Endothelial cell of umbilical vein (primary cell): ENCODE measurements at regions not wholly inside any gene's neighbourhood (a gene's known extent, or its start where the extent isn't known, plus 50 kb on each side); places are given as distances from the start of the nearest gene placed in this dataset.

Experiments
- BruUV-seq: library from RNA; stranded (reverse); fragments of 400-500 nt; replicated peaks from 2 replicates; lab custom pipeline; 2021; lab: Mats Ljungman, UMichigan
- CTCF ChIA-PET: fragments of 300-600, 350-600 bp; sonication (Branson Sonifier 250); formaldehyde crosslinking; loops from one replicate; lab custom pipeline; 2021; ENCODE audit warnings: antibody characterized with exemption, inconsistent platforms; lab: Charles Lee
- POLR2A ChIA-PET: fragments of 300-600, 350-600 bp; sonication (Branson Sonifier 250); formaldehyde crosslinking; loops from one replicate; lab custom pipeline; 2021; ENCODE audit warnings: antibody characterized with exemption, inconsistent platforms; lab: Charles Lee
- DNase-seq: peaks from one replicate; pipeline ENCODE4 v3.0.0-alpha.2; 2011; ENCODE audit warnings: low read depth, low spot score
- FAIRE-seq: peaks from 2 replicates; lab custom pipeline; 2011; peaks lifted over from hg19 to GRCh38; lab: Jason Lieb, UNC
- H2AFZ ChIP-seq: 2 replicates; pipeline ENCODE4 v1.6.0; 2012; ENCODE audit warnings: low read depth, low read length, control low read depth, inconsistent platforms
- H3K27ac ChIP-seq: 2 replicates; pipeline ENCODE4 v1.5.1; 2011; ENCODE audit warnings: low read depth, mild to moderate bottlenecking, control low read depth, low read length, moderate library complexity; ENCODE audit not compliant: insufficient read depth
- H3K27me3 ChIP-seq, 2 experiments: 2 replicates each; pipeline versions ENCODE4 v1.6.0 to v1.6.1; 2011; ENCODE audit warnings: low read length in 2 of 2, mixed read lengths in 1 of 2; ENCODE audit not compliant: control insufficient read depth in 2 of 2, insufficient read depth in 2 of 2
- H3K36me3 ChIP-seq, 2 experiments: 2 replicates in 1 of 2; 3 replicates in 1 of 2; pipeline ENCODE4 v1.5.1; 2011; ENCODE audit warnings: low read length in 2 of 2, mild to moderate bottlenecking in 1 of 2, moderate library complexity in 1 of 2; ENCODE audit not compliant: control insufficient read depth in 2 of 2, insufficient read depth in 2 of 2; ENCODE audit errors: extremely low read depth in 1 of 2
- H3K4me1 ChIP-seq: 3 replicates; pipeline ENCODE4 v1.5.1; 2011; ENCODE audit warnings: mild to moderate bottlenecking, low read length; ENCODE audit not compliant: control insufficient read depth, insufficient read depth; ENCODE audit errors: extremely low read depth
- H3K4me2 ChIP-seq: 2 replicates; pipeline ENCODE4 v1.6.1; 2011; ENCODE audit warnings: low read length, control low read depth, mixed read lengths; ENCODE audit not compliant: insufficient read depth
- H3K4me3 ChIP-seq, 3 experiments: fragments of 200-600 bp in 1 of 3; sonication (generic), shearing (Covaris generic) in 1 of 3; replicated peaks in 1 of 3; 2 replicates each; pipeline ENCODE4 v1.5.1; 2011 to 2016; ENCODE audit warnings: control low read depth in 3 of 3, low read length in 3 of 3, mild to moderate bottlenecking in 2 of 3, inconsistent platforms in 1 of 3, low read depth in 1 of 3, moderate library complexity in 1 of 3; ENCODE audit not compliant: insufficient read depth in 1 of 3
- H3K79me2 ChIP-seq: 2 replicates; pipeline ENCODE4 v1.6.0; 2012; ENCODE audit warnings: low read length, inconsistent platforms; ENCODE audit not compliant: control insufficient read depth, insufficient read depth
- H3K9ac ChIP-seq: replicated peaks from 2 replicates; pipeline ENCODE3; 2011; ENCODE audit warnings: low read length, control low read depth; ENCODE audit not compliant: insufficient read depth; ENCODE audit errors: extremely low read depth
- H3K9me1 ChIP-seq: replicated peaks from 3 replicates; pipeline ENCODE4 v1.6.0; 2011; ENCODE audit warnings: mild to moderate bottlenecking, low read length; ENCODE audit not compliant: control insufficient read depth, insufficient read depth; ENCODE audit errors: extremely low read depth
- H3K9me3 ChIP-seq: replicated peaks from 2 replicates; pipeline ENCODE4 v1.5.1; 2012; ENCODE audit warnings: low read length, inconsistent platforms; ENCODE audit not compliant: control insufficient read depth, insufficient read depth
- H4K20me1 ChIP-seq: replicated peaks from 2 replicates; pipeline ENCODE3; 2011; ENCODE audit warnings: mild to moderate bottlenecking, low read length; ENCODE audit not compliant: control insufficient read depth, insufficient read depth; ENCODE audit errors: extremely low read depth
- CTCF ChIP-seq, 2 donors: IDR thresholded peaks; 1 replicate in 1 of 2; 2 replicates in 1 of 2; pipeline ENCODE4 v1.5.1; 2011; ENCODE audit warnings: low read length in 2 of 2, mild to moderate bottlenecking in 2 of 2, moderate library complexity in 2 of 2, control low read depth in 1 of 2, inconsistent platforms in 1 of 2, low read depth in 1 of 2; ENCODE audit not compliant: insufficient read depth in 1 of 2; ENCODE audit errors: extremely low read depth in 1 of 2
- EZH2 ChIP-seq: IDR thresholded peaks from 2 replicates; pipeline ENCODE4 v1.6.1; 2012; ENCODE audit warnings: borderline replicate concordance, low read depth, mild to moderate bottlenecking, moderate library complexity, low read length, inconsistent platforms; ENCODE audit not compliant: severe bottlenecking
- FOS ChIP-seq: IDR thresholded peaks from 2 replicates; pipeline ENCODE4 v1.6.1; 2011; ENCODE audit warnings: mild to moderate bottlenecking, low read length, moderate library complexity, borderline replicate concordance; ENCODE audit not compliant: insufficient read depth
- GATA2 ChIP-seq: IDR thresholded peaks from 2 replicates; pipeline ENCODE4 v1.7.0; 2011; ENCODE audit warnings: low read depth, mild to moderate bottlenecking, moderate library complexity, mixed read lengths, low read length; ENCODE audit not compliant: insufficient read length, insufficient read depth
- JUN ChIP-seq: IDR thresholded peaks from 2 replicates; pipeline ENCODE4 v1.6.1; 2011; ENCODE audit warnings: borderline replicate concordance, low read depth; ENCODE audit not compliant: insufficient read length, insufficient read depth
- MYC ChIP-seq: IDR thresholded peaks from one replicate; pipeline ENCODE4 v1.6.1; 2011; ENCODE audit warnings: mild to moderate bottlenecking, low read depth, low read length
- POLR2A ChIP-seq: IDR thresholded peaks from 2 replicates; pipeline ENCODE4 v1.6.1; 2012; ENCODE audit warnings: low read depth, mild to moderate bottlenecking, control low read depth, low read length
- POLR2AphosphoS5 ChIP-seq: IDR thresholded peaks from 2 replicates; pipeline ENCODE4 v1.6.1; 2012; ENCODE audit warnings: low read depth, mild to moderate bottlenecking, control low read depth, low read length, moderate library complexity; ENCODE audit not compliant: insufficient read depth
- dilution Hi-C: fragments of 300-500 bp; cut with MboI; formaldehyde crosslinking; loops from one replicate; pipeline ENCODE4 v1.15.0; 2019; ENCODE audit warnings: low sequenced_read_pairs; ENCODE audit not compliant: extremely low pct_ligation_motif_present
- intact Hi-C: fragments of 100-400 bp; cut with micrococcal nuclease; formaldehyde crosslinking; loops from one replicate; pipeline ENCODE4 v1.10.0; 2022
- TF ChIP-seq, protein P1 (sequence below): IDR thresholded peaks from 2 replicates; pipeline ENCODE4 v1.6.1; 2011; ENCODE audit not compliant: insufficient read depth, insufficient read length

DNA sequence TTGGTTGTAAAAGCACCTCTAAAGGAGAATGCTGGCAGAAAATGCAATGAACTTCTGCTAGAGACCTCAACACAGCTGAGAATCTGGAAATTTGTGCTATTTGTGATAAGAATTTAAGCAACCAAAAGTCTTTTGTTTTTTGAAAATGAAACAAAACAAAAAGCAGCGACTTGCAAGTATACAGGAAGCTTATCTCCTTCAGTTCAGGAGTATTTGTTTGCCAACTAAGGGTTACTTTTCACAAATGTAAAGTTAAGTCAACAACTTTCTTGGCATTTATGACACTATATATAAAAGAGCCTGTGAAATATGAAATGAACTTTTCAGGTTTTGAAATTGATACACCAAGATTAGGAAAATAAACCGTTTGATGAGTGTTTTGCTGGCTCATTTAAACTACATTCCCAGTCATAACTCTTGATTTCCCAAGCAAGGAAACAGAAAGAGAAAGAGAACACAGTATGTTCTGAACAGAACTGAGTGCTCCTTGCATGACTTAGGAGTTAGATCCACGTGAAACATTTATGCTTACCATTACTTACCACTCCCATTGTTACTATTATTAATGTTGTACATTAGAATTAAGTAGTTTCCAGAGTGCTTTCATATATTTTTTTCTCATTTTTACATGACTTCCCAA lies 92.3 kb upstream of the COL8A1 start:
- Histone ChIP-seq H3K9ac (peak overlapping the region; percentile 89), H3K4me1 (peaks cover 85% of the 10 kb centered on the region), H3K4me2 (peak overlapping the region; percentile 95), H3K4me3 (peak overlapping the region in 2 of 3 experiments; percentile 21 to 48), H3K27ac (peak overlapping the region; percentile 97), H4K20me1 (no peaks in the 10 kb centered on the region), H3K79me2 (no peaks in the 10 kb centered on the region), H3K9me1 (no peaks in the 10 kb centered on the region), H3K27me3 (no peaks in the 10 kb centered on the region), H2AFZ (peak overlapping the region; percentile 36), H3K36me3 (no peaks in the 10 kb centered on the region), H3K9me3 (no peaks in the 10 kb centered on the region)
- CTCF ChIA-PET: interaction anchor here (0.8 to 5.0 kb wide), 8 partner anchors 14 to 138 kb away, joined by 3 to 24 read pairs (median 5); partner anchors contain the start of gene COL8A1
- peak; percentile 94 for DNase-seq
- intact Hi-C loops: loop anchor here (1.0 to 5.0 kb wide), 4 partner anchors 141 to 438 kb away; no protein-coding TSS in a partner anchor
- FAIRE-seq: peak; percentile 74
- POLR2A ChIA-PET: interaction anchor here (1.0 to 3.9 kb wide), 2 partner anchors 91 to 94 kb away, joined by 3 to 31 read pairs; partner anchors contain the start of gene COL8A1
- BruUV-seq: no TSS peak
- no peak for TF ChIP-seq MYC
- no peak for TF ChIP-seq FOS
- peak; percentile 38 for TF ChIP-seq JUN
- TF ChIP-seq POLR2A: peak; percentile 43
- TF ChIP-seq, protein P1, sequence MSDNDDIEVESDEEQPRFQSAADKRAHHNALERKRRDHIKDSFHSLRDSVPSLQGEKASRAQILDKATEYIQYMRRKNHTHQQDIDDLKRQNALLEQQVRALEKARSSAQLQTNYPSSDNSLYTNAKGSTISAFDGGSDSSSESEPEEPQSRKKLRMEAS: no peak
- no peak for TF ChIP-seq CTCF (IDR thresholded peaks at IDR 0.05; ENCODE audit: extremely low read depth in 1 of 2, insufficient read depth in 1 of 2, low read depth in 1 of 2, low read length in 2 of 2)
- TF ChIP-seq EZH2: no peak
- peak; percentile 40 for TF ChIP-seq GATA2
- TF ChIP-seq POLR2AphosphoS5: peak; percentile 17
- dilution Hi-C loops: no loop called here
